ENCODE measurements at regions not wholly inside any gene's neighbourhood (a gene's known extent, or its start where the extent isn't known, plus 50 kb on each side); places are given as distances from the start of the nearest gene placed in this dataset.

DNA sequence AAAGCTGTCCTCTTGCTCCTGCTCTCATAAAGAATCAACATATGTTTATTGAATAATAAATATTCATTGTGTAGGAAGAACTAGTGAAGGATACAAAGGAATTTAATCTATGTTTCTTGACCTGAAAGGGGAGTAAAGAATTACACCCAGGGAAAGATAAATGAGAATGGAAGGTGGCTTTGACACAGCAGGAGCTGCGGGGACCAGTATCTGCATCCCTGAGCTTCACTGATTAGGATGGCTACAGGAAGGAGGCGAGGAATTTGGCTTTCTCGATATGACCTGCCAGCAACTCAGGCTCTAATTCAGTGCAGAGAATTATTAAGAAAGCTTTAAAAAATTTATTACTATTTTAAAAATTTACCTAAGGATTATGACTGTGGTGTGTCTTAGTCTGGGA is 194.6 kb downstream of the SEC23IP start:
- TF ChIP-seq POLR2A (IDR thresholded peaks at IDR 0.05): no peak
- no peak for TF ChIP-seq CTCF (IDR thresholded peaks at IDR 0.05)

Measured in thyroid gland (tissue), 4 donors.